Uterus (tissue), 2 donors: ENCODE measurements at regions not wholly inside any gene's neighbourhood (a gene's known extent, or its start where the extent isn't known, plus 50 kb on each side); places are given as distances from the start of the nearest gene placed in this dataset.

Experiments
- POLR2A ChIP-seq, 2 donors: fragments of 450-650 bp; IDR thresholded peaks; one replicate each; pipeline ENCODE4 v1.6.1; 2016; ENCODE audit warnings: antibody characterized with exemption in 2 of 2, mild to moderate bottlenecking in 1 of 2, moderate library complexity in 1 of 2
- TF ChIP-seq, protein P1 (sequence below), 4 experiments: fragments of 200-600 bp in 2 of 4; fragments of 450-650 bp in 2 of 4; sonication (generic) in 2 of 4; IDR thresholded peaks; one replicate each; pipeline ENCODE4 v1.5.1; 2016 to 2019; ENCODE audit warnings: antibody characterized with exemption in 4 of 4, mild to moderate bottlenecking in 2 of 4, moderate library complexity in 1 of 4

DNA sequence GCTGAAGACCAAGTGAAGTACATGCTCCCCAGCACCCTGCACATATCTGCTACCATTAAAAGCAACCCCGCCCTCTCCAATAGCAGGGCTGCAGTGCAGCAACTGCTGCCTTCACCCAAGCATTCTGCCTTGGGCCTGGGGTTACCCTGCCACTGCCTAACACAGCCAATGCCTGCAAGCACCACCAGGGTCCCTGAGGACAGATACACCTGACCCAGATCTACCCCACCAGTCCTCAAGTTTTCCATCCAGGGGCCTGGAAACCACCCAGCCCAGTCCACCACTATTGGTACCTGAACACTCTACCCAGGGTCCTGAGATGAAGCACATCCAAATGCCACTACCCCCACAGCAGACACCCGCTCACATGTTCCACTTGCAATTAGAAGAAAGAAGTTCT is 181.1 kb upstream of the RBBP8 start:
- TF ChIP-seq, protein P1, sequence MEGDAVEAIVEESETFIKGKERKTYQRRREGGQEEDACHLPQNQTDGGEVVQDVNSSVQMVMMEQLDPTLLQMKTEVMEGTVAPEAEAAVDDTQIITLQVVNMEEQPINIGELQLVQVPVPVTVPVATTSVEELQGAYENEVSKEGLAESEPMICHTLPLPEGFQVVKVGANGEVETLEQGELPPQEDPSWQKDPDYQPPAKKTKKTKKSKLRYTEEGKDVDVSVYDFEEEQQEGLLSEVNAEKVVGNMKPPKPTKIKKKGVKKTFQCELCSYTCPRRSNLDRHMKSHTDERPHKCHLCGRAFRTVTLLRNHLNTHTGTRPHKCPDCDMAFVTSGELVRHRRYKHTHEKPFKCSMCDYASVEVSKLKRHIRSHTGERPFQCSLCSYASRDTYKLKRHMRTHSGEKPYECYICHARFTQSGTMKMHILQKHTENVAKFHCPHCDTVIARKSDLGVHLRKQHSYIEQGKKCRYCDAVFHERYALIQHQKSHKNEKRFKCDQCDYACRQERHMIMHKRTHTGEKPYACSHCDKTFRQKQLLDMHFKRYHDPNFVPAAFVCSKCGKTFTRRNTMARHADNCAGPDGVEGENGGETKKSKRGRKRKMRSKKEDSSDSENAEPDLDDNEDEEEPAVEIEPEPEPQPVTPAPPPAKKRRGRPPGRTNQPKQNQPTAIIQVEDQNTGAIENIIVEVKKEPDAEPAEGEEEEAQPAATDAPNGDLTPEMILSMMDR (IDR thresholded peaks at IDR 0.05) = no peak
- no peak for TF ChIP-seq POLR2A (IDR thresholded peaks at IDR 0.05)
